Pancreas (tissue), 10 donors: ENCODE measurements at regions not wholly inside any gene's neighbourhood (a gene's known extent, or its start where the extent isn't known, plus 50 kb on each side); places are given as distances from the start of the nearest gene placed in this dataset.
"Not testable (repeated sequence)": the region's sequence is repeated elsewhere in the genome, so short reads cannot be mapped to it uniquely, and the experiment has no call there.

ENCODE experiments used
- ATAC-seq, 4 donors: fragments of 200-7000 bp; cut with Tn5 transposase; one replicate each; pipeline versions ENCODE4 v1.8.0 to v1.9.1; 2020; ENCODE audit warnings: mild to moderate bottlenecking in 4 of 4, moderate library complexity in 4 of 4
- DNase-seq, 6 donors: peaks; one replicate each; pipeline ENCODE4 v3.0.0-alpha.2; 2020
- FAIRE-seq: peaks from 2 replicates; lab custom pipeline; 2012; peaks lifted over from hg19 to GRCh38; lab: Jason Lieb, UNC
- H3K27ac ChIP-seq, 4 donors: fragments of 200-600 bp; sonication (generic); 1 replicate in 3 of 4; 2 replicates in 1 of 4; pipeline versions ENCODE4 v1.5.0 to v1.8.0; 2020
- H3K27me3 ChIP-seq, 4 donors: fragments of 200-600 bp; one replicate each; pipeline ENCODE4 v1.8.0; 2021
- H3K36me3 ChIP-seq, 3 donors: fragments of 200-600 bp; sonication (generic) in 1 of 3; one replicate each; pipeline versions ENCODE4 v1.5.0 to v1.8.0; 2020 to 2021
- H3K4me1 ChIP-seq, 3 donors: fragments of 200-600 bp; one replicate each; pipeline ENCODE4 v1.8.0; 2021
- H3K4me3 ChIP-seq, 4 donors: fragments of 200-600 bp; sonication (generic) in 2 of 4; one replicate each; pipeline versions ENCODE4 v1.5.0 to v1.8.0; 2020 to 2021
- H3K9me3 ChIP-seq, 4 donors: fragments of 200-600 bp; one replicate each; pipeline ENCODE4 v1.8.0; 2021
- WGBS, 2 donors: extraction: QIAGEN DNeasy Blood & Tissue Kit; methylation state at CpG; one replicate each; pipeline ENCODE4 v1.1.7; 2013; 5-methylcytosine and 5-hydroxymethylcytosine counted together
- intact Hi-C, 3 donors: fragments of 100-400 bp; cut with DNase I; formaldehyde crosslinking; loops; one replicate each; pipeline versions ENCODE4 v1.11.1 to v1.14.2; 2022
- TF ChIP-seq, protein P1 (sequence below), 4 donors: fragments of 200-600 bp; sonication (generic) in 3 of 4; IDR thresholded peaks; one replicate each; pipeline versions ENCODE4 v1.5.0 to v1.8.0; 2021; ENCODE audit warnings: antibody characterized with exemption in 4 of 4
- donor health status: healthy with polysubstance abuse.
- donor health status: DM: no; HTN: no; CAD: no; lungs with moderate emphysema.
- donor health status: DM: no; HTN: no; CAD: no.
- donor health status: control.
- donor health status: control.
- donor health status: Bipolar disorder and iron deficiency.
- donor health status: DM: yes; HTN: yes; CAD: no.
- donor health status: DM: no; HTN: no; CAD: no.
- donor health status: DM: no; HTN: no; CAD: no.
- donor health status: DM: yes; HTN: yes; CAD: no.

DNA sequence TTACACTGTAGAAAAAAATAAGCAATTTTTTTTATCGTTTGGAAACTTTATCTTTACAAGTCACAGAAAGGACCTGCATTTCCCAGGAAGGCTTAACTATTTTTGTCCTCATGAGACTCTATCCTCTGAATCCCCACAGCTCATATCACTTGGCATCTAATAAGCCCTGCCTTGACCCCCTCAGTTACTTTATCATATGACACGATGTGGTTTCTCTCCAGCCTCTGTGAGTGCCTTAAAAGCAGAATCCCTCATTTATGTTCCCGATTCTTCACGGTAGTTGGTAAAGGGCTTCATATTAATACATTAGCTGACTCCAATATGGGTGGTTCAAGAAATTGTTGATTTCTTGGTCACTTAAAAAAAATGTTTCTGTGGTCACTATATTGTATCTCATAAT is 296.6 kb upstream of the GRAMD2B start:
- H3K4me3 ChIP-seq: no peak overlapping the region
- WGBS, 2 donors: 74 to 85% methylated on average over 4 of the region's 4 CpGs
- no peaks in the 10 kb centered on the region for H3K4me1 ChIP-seq
- H3K27me3 ChIP-seq: no peaks in the 10 kb centered on the region
- no peak for ATAC-seq
- H3K9me3 ChIP-seq: no peaks in the 10 kb centered on the region
- FAIRE-seq: no peak
- DNase-seq: no peak
- no peak overlapping the region for H3K27ac ChIP-seq
- intact Hi-C loops: no loop called here
- H3K36me3 ChIP-seq: no peaks in the 10 kb centered on the region
- TF ChIP-seq, protein P1, sequence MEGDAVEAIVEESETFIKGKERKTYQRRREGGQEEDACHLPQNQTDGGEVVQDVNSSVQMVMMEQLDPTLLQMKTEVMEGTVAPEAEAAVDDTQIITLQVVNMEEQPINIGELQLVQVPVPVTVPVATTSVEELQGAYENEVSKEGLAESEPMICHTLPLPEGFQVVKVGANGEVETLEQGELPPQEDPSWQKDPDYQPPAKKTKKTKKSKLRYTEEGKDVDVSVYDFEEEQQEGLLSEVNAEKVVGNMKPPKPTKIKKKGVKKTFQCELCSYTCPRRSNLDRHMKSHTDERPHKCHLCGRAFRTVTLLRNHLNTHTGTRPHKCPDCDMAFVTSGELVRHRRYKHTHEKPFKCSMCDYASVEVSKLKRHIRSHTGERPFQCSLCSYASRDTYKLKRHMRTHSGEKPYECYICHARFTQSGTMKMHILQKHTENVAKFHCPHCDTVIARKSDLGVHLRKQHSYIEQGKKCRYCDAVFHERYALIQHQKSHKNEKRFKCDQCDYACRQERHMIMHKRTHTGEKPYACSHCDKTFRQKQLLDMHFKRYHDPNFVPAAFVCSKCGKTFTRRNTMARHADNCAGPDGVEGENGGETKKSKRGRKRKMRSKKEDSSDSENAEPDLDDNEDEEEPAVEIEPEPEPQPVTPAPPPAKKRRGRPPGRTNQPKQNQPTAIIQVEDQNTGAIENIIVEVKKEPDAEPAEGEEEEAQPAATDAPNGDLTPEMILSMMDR (IDR thresholded peaks at IDR 0.05): no peak

DNA sequence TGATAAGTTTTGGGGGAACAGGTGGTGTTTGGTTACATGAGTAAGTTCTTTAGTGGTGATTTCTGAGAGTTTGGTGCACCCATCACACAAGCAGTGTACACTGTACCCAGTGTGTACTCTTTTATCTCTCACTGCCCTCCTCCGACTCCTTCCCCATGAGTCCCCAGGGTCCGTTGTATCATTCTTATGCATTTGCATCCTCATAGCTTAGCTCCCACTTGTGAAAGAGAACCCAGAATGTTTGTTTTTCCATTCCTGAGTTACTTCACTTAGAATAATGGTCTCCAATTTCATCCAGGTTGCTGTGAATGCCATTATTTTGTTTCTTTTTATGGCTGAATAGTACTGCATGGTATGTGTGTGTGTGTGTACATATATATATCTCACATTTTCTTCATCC is 295.8 kb upstream of the GRAMD2B start:
- DNase-seq, H3K36me3 ChIP-seq, H3K27ac ChIP-seq, H3K4me3 ChIP-seq, intact Hi-C loops, H3K9me3 ChIP-seq, FAIRE-seq, H3K27me3 ChIP-seq, H3K4me1 ChIP-seq, ATAC-seq: not testable (repeated sequence)
- 72 to 85% methylated on average over 2 of the region's 2 CpGs for whole genome bisulfite sequencing, 2 donors

DNA sequence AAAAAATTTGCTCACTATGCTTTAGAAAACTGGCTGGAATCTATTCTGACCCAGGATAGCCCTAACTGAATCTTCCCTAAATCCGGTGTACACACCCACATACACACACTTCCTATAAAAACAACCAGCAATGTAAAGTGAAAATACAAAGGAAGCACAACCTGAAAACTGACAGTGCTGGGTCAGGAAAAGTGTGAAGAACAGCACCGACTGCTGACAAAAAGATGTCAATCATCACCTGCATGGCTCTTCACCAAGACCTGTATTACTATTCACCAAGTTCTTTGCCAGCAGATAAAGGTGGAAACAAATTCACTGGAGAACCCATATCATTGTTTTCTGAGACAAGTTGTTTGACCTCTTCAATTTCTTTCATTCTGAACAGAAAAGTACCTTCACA is 293.8 kb upstream of the GRAMD2B start:
- Histone ChIP-seq H3K27ac (no peak overlapping the region), H3K27me3 (no peaks in the 10 kb centered on the region), H3K4me1 (no peaks in the 10 kb centered on the region), H3K4me3 (no peak overlapping the region), H3K36me3 (no peaks in the 10 kb centered on the region), H3K9me3 (no peaks in the 10 kb centered on the region)
- intact Hi-C loops: no loop called here
- 73 to 86% methylated on average over 2 of the region's 2 CpGs for WGBS, 2 donors
- FAIRE-seq: no peak
- ATAC-seq: no peak
- TF ChIP-seq, protein P1 (IDR thresholded peaks at IDR 0.05): no peak
- no peak for DNase-seq

DNA sequence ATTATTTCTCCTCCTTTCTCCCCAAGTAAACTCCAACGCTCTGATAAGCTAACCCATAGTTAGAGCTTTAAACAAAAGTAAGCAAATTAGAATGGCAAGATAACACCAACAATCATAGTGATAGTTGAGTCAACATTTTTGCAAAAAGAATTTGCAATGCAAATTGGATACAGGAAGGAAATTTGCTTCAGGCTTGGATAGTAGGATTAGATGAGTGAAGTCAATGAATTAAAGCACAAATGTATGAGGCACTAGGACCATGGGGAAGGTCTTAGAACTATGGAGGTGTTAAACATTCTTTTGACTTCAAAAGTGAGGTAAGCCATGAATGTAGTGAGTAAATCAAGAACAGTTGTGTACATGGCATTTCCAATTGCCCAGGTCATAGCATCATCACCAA is 289.8 kb upstream of the GRAMD2B start:
- ATAC-seq (no peak), DNase-seq (no peak), FAIRE-seq (no peak)
- Histone ChIP-seq H3K27ac (no peak overlapping the region), H3K36me3 (no peaks in the 10 kb centered on the region), H3K9me3 (no peaks in the 10 kb centered on the region), H3K4me1 (no peaks in the 10 kb centered on the region), H3K27me3 (no peaks in the 10 kb centered on the region), H3K4me3 (no peak overlapping the region)
- intact Hi-C loops: no loop called here
- WGBS, 2 donors: 46 to 55% methylated on average over 1 of the region's 1 CpG
- TF ChIP-seq, protein P1 (IDR thresholded peaks at IDR 0.05): no peak

DNA sequence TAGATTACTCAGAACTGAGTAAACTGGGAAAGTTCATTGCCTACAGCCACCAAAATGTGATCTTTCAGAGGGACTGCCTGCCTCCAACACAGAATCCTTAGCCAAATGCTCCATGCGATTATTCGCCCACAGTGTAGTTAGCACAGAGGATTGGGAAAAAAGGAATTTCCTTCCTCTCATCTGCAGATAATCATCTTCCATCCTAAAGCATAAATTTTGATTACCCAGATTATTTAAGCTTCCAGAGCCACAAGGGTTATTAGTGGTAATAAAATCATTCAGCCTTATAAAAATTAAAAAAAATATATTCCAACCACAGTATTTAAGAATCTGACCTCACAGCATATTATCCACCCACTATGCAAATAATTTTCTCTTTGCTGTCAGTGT is 285.3 kb upstream of the GRAMD2B start:
- intact Hi-C loops: no loop called here
- no peak for FAIRE-seq
- Histone ChIP-seq H3K27ac (no peak overlapping the region), H3K4me3 (no peak overlapping the region), H3K4me1 (no peaks in the 10 kb centered on the region), H3K36me3 (no peaks in the 10 kb centered on the region), H3K27me3 (no peaks in the 10 kb centered on the region), H3K9me3 (no peaks in the 10 kb centered on the region)
- peak in 1 of 4 donors; percentile 54 for ATAC-seq
- TF ChIP-seq, protein P1 (IDR thresholded peaks at IDR 0.05): no peak
- DNase-seq: no peak
- WGBS, 2 donors: 81 to 92% methylated on average over 2 of the region's 2 CpGs
